H1 (cell line): ENCODE measurements at regions not wholly inside any gene's neighbourhood (a gene's known extent, or its start where the extent isn't known, plus 50 kb on each side); places are given as distances from the start of the nearest gene placed in this dataset.

Experiments
- CTCF ChIA-PET: fragments of 300-600 bp; sonication (Branson Sonifier 250); formaldehyde crosslinking; loops from one replicate; lab custom pipeline; 2021; ENCODE audit not compliant: partially characterized antibody; lab: Charles Lee
- POLR2A ChIA-PET: fragments of 300-600 bp; sonication (Branson Sonifier 250); formaldehyde crosslinking; loops from one replicate; lab custom pipeline; 2021; ENCODE audit warnings: inconsistent platforms; ENCODE audit not compliant: partially characterized antibody; lab: Charles Lee
- DNase-seq, 2 experiments: peaks; one replicate each; pipeline versions ENCODE4 v3.0.0 to v3.0.0-alpha.2; 2010 to 2022; ENCODE audit warnings: low spot score in 2 of 2, low read depth in 1 of 2, mixed read lengths in 1 of 2
- FAIRE-seq: peaks from 2 replicates; lab custom pipeline; 2011; peaks lifted over from hg19 to GRCh38; lab: Jason Lieb, UNC
- H2AFZ ChIP-seq: 2 replicates; pipeline ENCODE4 v1.8.1; 2012; ENCODE audit warnings: low read length, inconsistent platforms
- H2AK5ac ChIP-seq: 2 replicates; pipeline ENCODE4 v1.6.1; 2013; ENCODE audit warnings: low read depth, low read length
- H2BK120ac ChIP-seq: replicated peaks from 2 replicates; pipeline ENCODE3; 2013; ENCODE audit warnings: low read depth, low read length, inconsistent platforms
- H2BK12ac ChIP-seq: 2 replicates; pipeline ENCODE4 v1.6.1; 2013; ENCODE audit warnings: low read depth, low read length
- H2BK15ac ChIP-seq: 2 replicates; pipeline ENCODE4 v1.6.1; 2013; ENCODE audit warnings: low read length
- H2BK20ac ChIP-seq: 2 replicates; pipeline ENCODE4 v1.6.1; 2013; ENCODE audit warnings: low read length
- H2BK5ac ChIP-seq: 2 replicates; pipeline ENCODE4 v1.6.1; 2013; ENCODE audit warnings: low read depth, low read length
- H3K14ac ChIP-seq: 2 replicates; pipeline ENCODE4 v1.6.1; 2013; ENCODE audit warnings: inconsistent platforms; ENCODE audit not compliant: insufficient read length
- H3K18ac ChIP-seq: 2 replicates; pipeline ENCODE4 v1.6.1; 2013; ENCODE audit warnings: low read length; ENCODE audit errors: extremely low read depth
- H3K23ac ChIP-seq: 2 replicates; pipeline ENCODE4 v1.6.1; 2013; ENCODE audit warnings: inconsistent platforms; ENCODE audit not compliant: insufficient read length
- H3K23me2 ChIP-seq: 2 replicates; pipeline ENCODE4 v1.6.1; 2013; ENCODE audit warnings: low read depth, low read length
- H3K27ac ChIP-seq: 2 replicates; pipeline ENCODE4 v1.6.1; 2011; ENCODE audit warnings: low read depth, low read length, inconsistent platforms
- H3K27me3 ChIP-seq, 4 experiments: replicated peaks in 1 of 4; 1 replicate in 1 of 4; 2 replicates in 3 of 4; pipeline versions ENCODE4 v1.6.1 to v1.8.1; 2011 to 2013; ENCODE audit warnings: low read length in 3 of 4, mild to moderate bottlenecking in 3 of 4, inconsistent platforms in 2 of 4, mixed read lengths in 2 of 4, moderate library complexity in 1 of 4; ENCODE audit not compliant: control insufficient read depth in 3 of 4, insufficient read depth in 3 of 4; ENCODE audit errors: extremely low read depth in 1 of 4
- H3K36me3 ChIP-seq, 4 experiments: 2 replicates each; pipeline versions ENCODE4 v1.6.1 to v1.8.1; 2011 to 2013; ENCODE audit warnings: mild to moderate bottlenecking in 4 of 4, low read length in 3 of 4, moderate library complexity in 2 of 4, control low read depth in 1 of 4, inconsistent platforms in 1 of 4; ENCODE audit not compliant: insufficient read depth in 4 of 4, control insufficient read depth in 2 of 4
- H3K4ac ChIP-seq: replicated peaks from 2 replicates; pipeline ENCODE3; 2013; ENCODE audit warnings: low read length, low read depth, mixed read lengths, inconsistent platforms; ENCODE audit not compliant: insufficient read length
- H3K4me1 ChIP-seq, 4 experiments: replicated peaks in 1 of 4; 1 replicate in 1 of 4; 2 replicates in 3 of 4; pipeline versions ENCODE4 v1.6.1 to v1.8.1; 2011 to 2013; ENCODE audit warnings: low read length in 3 of 4, inconsistent platforms in 2 of 4, mixed read lengths in 1 of 4; ENCODE audit not compliant: insufficient read depth in 4 of 4, control insufficient read depth in 3 of 4
- H3K4me2 ChIP-seq, 2 experiments: 2 replicates each; pipeline versions ENCODE4 v1.6.1 to v1.8.1; 2011 to 2013; ENCODE audit warnings: low read depth in 2 of 2, low read length in 2 of 2, control low read depth in 1 of 2, inconsistent platforms in 1 of 2, mild to moderate bottlenecking in 1 of 2; ENCODE audit not compliant: insufficient read depth in 1 of 2
- H3K4me3 ChIP-seq, 4 experiments: fragments of 200-600, 300-600 bp in 1 of 4; sonication (generic), shearing (Covaris generic), sonication (Bioruptor Twin) in 1 of 4; 2 replicates each; pipeline versions ENCODE4 v1.5.1 to v1.8.1; 2011 to 2016; ENCODE audit warnings: low read length in 4 of 4, low read depth in 3 of 4, control low read depth in 2 of 4, inconsistent platforms in 2 of 4, mild to moderate bottlenecking in 2 of 4, mixed read lengths in 1 of 4, moderate library complexity in 1 of 4; ENCODE audit not compliant: insufficient read depth in 2 of 4; ENCODE audit errors: extremely low read depth in 1 of 4
- H3K56ac ChIP-seq: replicated peaks from 2 replicates; pipeline ENCODE3; 2013; ENCODE audit warnings: low read depth, mild to moderate bottlenecking, mixed read lengths, low read length, inconsistent platforms; ENCODE audit not compliant: insufficient read length
- H3K79me1 ChIP-seq: 2 replicates; pipeline ENCODE4 v1.6.1; 2013; ENCODE audit warnings: low read depth, low read length, control low read depth
- H3K79me2 ChIP-seq, 2 experiments: 2 replicates each; pipeline versions ENCODE4 v1.6.1 to v1.8.1; 2012 to 2013; ENCODE audit warnings: low read length in 2 of 2, mild to moderate bottlenecking in 2 of 2, inconsistent platforms in 1 of 2; ENCODE audit not compliant: insufficient read depth in 2 of 2, control insufficient read depth in 1 of 2
- H3K9ac ChIP-seq, 4 experiments: replicated peaks in 1 of 4; 1 replicate in 1 of 4; 2 replicates in 3 of 4; pipeline versions ENCODE4 v1.6.1 to v1.8.1; 2011 to 2013; ENCODE audit warnings: low read depth in 3 of 4, low read length in 3 of 4, control low read depth in 2 of 4, mild to moderate bottlenecking in 2 of 4, moderate library complexity in 2 of 4, inconsistent platforms in 1 of 4; ENCODE audit errors: extremely low read depth in 1 of 4
- H3K9me3 ChIP-seq, 2 experiments: 2 replicates each; pipeline versions ENCODE4 v1.6.1 to v1.8.1; 2012 to 2013; ENCODE audit warnings: mild to moderate bottlenecking in 2 of 2, moderate library complexity in 2 of 2, control low read depth in 1 of 2, inconsistent platforms in 1 of 2, low read depth in 1 of 2, low read length in 1 of 2, mixed read lengths in 1 of 2; ENCODE audit not compliant: insufficient read depth in 2 of 2
- H4K20me1 ChIP-seq, 2 experiments: replicated peaks in 1 of 2; 2 replicates each; pipeline versions ENCODE3 to v1.8.1; 2011 to 2013; ENCODE audit warnings: inconsistent platforms in 2 of 2, low read length in 2 of 2, mild to moderate bottlenecking in 1 of 2; ENCODE audit not compliant: insufficient read depth in 2 of 2, control insufficient read depth in 1 of 2
- H4K5ac ChIP-seq: 2 replicates; pipeline ENCODE4 v1.6.1; 2013; ENCODE audit warnings: low read length, low read depth, mixed read lengths, inconsistent platforms; ENCODE audit not compliant: insufficient read length
- H4K8ac ChIP-seq: 2 replicates; pipeline ENCODE4 v1.8.0; 2013; ENCODE audit warnings: mild to moderate bottlenecking, moderate library complexity, low read length, inconsistent platforms; ENCODE audit not compliant: insufficient read depth; ENCODE audit errors: extremely low read depth
- H4K91ac ChIP-seq: replicated peaks from 2 replicates; pipeline ENCODE3; 2013; ENCODE audit warnings: low read length, mixed read lengths, inconsistent platforms; ENCODE audit not compliant: insufficient read length
- ZNF274 ChIP-seq: IDR thresholded peaks from 2 replicates; pipeline ENCODE4 v1.7.0; 2012; ENCODE audit warnings: low read length, borderline replicate concordance; ENCODE audit errors: extremely low read depth
- WGBS, 2 experiments: shearing (Covaris generic) in 1 of 2; methylation state at CpG; one replicate each; pipeline versions ENCODE4 v1.1.6 to v1.1.7; 2013 to 2015; ENCODE audit warnings: low lambda C conversion rate in 2 of 2, mixed read lengths in 2 of 2, inconsistent platforms in 1 of 2, low coverage in 1 of 2, missing lambda C conversion rate in 1 of 2; ENCODE audit not compliant: insufficient replicate concordance in 2 of 2, insufficient coverage in 1 of 2, insufficient read length in 1 of 2; ENCODE audit errors: extremely low coverage in 1 of 2, missing lambda C conversion rate in 1 of 2; 5-methylcytosine and 5-hydroxymethylcytosine counted together

DNA sequence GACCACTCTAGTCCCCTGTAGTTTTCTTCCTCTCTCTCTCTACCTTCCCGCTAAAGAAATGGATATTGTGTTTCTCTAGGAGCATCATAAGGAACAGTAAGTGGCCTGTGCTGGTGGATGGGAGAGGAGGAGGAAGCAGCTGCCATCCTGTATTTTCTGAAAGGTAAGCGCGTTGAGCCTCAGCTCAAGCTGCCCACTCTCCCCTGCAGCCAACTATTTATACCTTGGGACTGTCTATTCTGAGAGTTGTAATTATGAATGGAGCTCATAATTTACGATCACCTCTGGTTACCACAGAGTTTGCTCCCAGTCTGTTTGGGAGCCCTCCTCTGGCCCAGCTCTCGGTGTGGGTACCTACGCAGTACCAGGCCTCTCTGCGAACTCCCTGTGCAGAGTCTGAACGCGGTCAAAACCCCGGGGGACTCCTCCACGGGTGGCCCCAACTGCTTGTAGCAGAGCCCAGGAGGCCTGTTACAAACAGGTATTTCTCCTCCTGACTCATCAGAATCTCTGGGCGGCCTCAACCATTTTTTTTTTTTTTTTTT, 285.4 kb downstream of the SMOC2 start:
- H3K23me2 ChIP-seq, result no peaks in the 10 kb centered on the region
- H3K9me3 ChIP-seq, result peaks cover 26 to 35% of the 10 kb centered on the region in 2 experiments
- no peak overlapping the region for H3K23ac ChIP-seq
- DNase-seq, result no peak
- no peak overlapping the region for H4K5ac ChIP-seq
- FAIRE-seq, result no peak
- no peak overlapping the region for H2AFZ ChIP-seq
- ChIA-PET CTCF (interaction anchor here (0.6 to 4.3 kb wide), 2 partner anchors 14 to 1976 kb away, joined by 4 to 43 read pairs; no protein-coding TSS in a partner anchor), POLR2A (no interaction called here)
- no peaks in the 10 kb centered on the region for H3K36me3 ChIP-seq
- H3K27ac ChIP-seq, result no peak overlapping the region
- H3K9ac ChIP-seq, result no peak overlapping the region
- no peak for TF ChIP-seq ZNF274
- H4K8ac ChIP-seq, result no peak overlapping the region
- H3K4me1 ChIP-seq, result no peaks in the 10 kb centered on the region
- H2AK5ac ChIP-seq, result no peak overlapping the region
- H3K4ac ChIP-seq, result no peak overlapping the region
- H3K18ac ChIP-seq, result no peak overlapping the region
- no peak overlapping the region for H2BK120ac ChIP-seq
- H3K14ac ChIP-seq, result no peak overlapping the region
- H2BK5ac ChIP-seq, result no peak overlapping the region
- H4K20me1 ChIP-seq, result no peaks in the 10 kb centered on the region
- no peaks in the 10 kb centered on the region; a peak in 1 of 7 replicates for H3K27me3 ChIP-seq
- no peaks in the 10 kb centered on the region for H3K79me2 ChIP-seq
- WGBS, 2 experiments, result 88% methylated on average over 12 of the region's 12 CpGs; no CpG with 5 or more reads in 1 of the 2 experiments
- no peak overlapping the region for H2BK20ac ChIP-seq
- H2BK12ac ChIP-seq, result no peak overlapping the region
- H3K56ac ChIP-seq, result no peak overlapping the region
- H2BK15ac ChIP-seq, result no peak overlapping the region
- H4K91ac ChIP-seq, result no peak overlapping the region
- H3K79me1 ChIP-seq, result no peaks in the 10 kb centered on the region
- no peak overlapping the region for H3K4me2 ChIP-seq
- H3K4me3 ChIP-seq, result no peak overlapping the region
